SW 1271 (cell line): ENCODE measurements at regions not wholly inside any gene's neighbourhood (a gene's known extent, or its start where the extent isn't known, plus 50 kb on each side); places are given as distances from the start of the nearest gene placed in this dataset.

Experiments used
- DNase-seq, 2 experiments: peaks; one replicate each; lab custom pipeline; 2025; lab: John Stamatoyannopoulos, UW

DNA sequence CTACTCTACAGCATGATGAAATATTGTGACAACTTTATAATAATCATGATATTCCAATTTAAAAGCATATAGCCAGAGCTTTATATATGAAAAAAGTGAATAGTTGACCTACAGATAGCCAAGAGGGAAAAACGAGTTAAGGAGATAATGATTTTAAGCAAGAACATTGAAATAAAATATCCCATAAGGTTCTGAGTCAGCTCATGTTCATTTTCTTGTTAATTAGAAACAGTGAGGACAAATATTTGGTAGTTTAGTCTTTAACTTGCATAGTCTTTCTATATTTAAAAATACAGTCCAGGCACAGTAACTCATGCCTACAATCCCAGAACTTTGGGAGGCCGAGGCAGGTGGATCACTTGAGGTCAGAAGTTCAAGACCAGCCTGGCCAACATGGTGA lies 55.8 kb upstream of the CDH6 start:
- no peak for DNase-seq

DNA sequence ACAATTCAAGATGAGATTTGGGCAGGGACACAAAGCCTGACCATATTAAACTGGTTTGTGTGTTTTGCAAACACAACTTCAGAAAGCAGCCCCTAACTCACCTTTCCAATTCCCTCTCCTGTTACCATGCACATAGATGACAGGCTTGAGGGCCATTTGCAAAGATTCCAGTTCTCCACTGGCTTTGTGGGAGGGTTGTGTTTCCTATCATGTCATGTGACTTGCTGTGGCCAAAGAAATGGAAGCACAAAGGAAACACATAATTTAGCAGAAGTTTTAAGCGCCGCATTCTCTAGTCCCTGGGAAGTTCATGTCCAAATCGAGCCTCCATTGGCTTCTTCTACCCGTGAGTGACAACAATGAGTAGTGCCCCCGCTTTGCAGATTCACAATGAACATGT lies 57.9 kb upstream of the CDH6 start:
- no peak for DNase-seq

DNA sequence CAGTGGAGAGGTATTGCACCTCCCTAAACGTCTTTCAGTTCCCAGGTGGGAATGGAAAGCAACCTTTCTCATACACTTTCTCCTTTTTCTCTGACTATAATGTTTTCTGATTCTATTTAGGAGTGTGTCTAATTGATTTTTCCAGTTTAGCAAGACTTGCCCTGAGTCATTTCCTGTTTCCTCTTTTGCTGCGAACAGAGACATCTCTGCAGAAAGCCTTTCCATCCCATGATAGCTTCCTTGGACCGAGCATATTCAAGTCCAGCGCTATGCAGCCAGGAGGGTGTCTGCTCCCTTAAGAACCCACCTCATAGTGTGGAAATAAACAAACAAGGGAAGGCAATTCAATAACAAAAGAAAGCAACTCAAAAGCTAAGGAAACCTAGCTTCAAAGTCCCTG lies 60.0 kb upstream of the CDH6 start:
- DNase-seq = peak in 1 of 2 experiments; percentile 13

DNA sequence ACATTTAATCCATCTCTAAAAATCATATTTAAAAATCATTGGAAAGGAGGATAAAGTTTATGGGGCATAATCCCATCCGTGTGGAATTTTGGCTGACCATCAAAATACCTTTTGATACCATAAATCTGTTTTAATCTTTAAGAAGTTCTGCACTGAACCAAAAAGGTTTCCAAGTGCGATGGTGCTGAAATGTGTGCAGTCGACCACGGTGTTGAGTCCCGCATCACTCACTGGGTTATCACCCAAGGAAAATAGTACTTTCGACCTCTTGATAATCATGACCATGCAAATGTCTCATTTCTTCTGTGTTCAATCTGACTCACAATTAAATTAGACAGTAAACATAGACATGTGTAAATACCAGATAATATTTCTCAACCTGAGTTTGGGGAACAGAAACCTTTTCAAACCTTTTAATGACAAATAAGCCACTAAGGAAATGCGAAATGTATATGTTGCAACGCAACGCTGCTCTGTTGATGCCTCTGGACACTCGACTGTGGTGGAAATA lies 62.0 kb upstream of the CDH6 start:
- no peak for DNase-seq

DNA sequence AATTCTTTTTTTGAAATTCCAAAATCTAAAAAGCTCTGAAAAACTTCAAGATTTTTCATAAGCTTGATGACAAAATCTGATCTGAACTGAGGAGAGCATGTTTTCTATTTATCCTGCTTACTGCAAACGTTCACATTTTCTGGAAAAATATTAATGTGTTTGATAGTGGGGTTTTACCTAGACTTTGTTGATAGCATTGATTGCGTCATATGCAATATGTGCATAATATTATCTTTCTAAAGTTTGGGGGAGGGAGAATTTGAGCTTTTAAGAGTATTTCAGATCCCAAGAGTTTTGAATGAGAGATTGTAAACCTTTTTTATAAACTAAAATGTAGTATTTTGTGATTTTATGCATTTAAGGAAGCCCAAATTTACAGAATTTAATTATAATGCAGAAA lies 62.8 kb upstream of the CDH6 start:
- no peak for DNase-seq

DNA sequence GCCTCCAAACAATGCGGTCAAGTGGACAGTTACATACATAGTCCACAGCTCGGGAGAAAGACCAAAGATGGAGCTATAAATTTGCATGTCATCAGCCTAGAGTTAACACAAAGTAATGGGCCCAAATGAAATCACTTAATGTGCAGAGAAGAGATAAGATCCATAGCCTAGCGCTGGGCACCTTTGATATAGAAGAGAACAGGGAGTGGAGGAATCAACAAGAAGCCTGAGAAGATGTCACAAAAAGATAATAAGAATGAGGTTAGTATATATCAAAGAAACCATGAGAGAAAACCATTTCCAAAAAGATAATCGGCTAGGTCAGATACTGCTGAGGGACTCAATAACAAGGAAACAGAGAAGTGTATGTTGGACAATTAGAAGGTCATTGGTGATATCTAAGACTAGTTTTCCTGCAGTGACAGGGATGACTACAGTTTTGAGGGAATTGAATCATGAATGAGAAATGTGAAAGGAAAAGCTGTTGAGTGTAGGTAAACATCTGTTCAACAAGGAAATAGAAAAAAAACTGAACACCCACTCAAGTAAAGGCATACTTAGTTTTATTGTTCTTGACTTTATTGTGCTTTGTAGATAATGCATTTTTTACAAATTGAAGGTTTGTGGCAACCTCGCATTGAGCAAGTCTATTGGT lies 68.7 kb upstream of the CDH6 start:
- no peak for DNase-seq

- no peak for DNase-seq
Observed at GRCh38 chr5:31124026-31124425, 69.5 kb upstream of the CDH6 start.

- DNase-seq = no peak
Observed at GRCh38 chr5:31122998-31123951, 70.2 kb upstream of the CDH6 start.

- no peak for DNase-seq
Observed at GRCh38 chr5:31121224-31121623, 72.3 kb upstream of the CDH6 start.

DNA sequence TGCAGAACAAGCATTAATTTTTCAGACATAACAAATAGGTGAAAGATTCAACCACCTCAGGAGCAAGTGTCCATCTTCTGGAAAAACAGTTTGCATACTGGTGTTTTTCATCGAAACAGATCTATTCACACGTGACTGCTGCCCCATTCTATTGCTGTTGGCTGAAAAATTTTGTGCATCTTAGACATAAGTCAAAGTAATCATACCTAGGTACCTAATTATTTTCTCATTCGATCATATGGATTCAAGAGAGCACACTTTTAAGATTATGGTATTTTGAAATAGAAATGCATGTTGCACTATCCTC lies 72.9 kb upstream of the CDH6 start:
- DNase-seq = no peak

- DNase-seq = no peak
Observed at GRCh38 chr5:31119938-31120641, 73.4 kb upstream of the CDH6 start.

- DNase-seq = no peak
Observed at GRCh38 chr5:31116466-31117031, 76.9 kb upstream of the CDH6 start.

DNA sequence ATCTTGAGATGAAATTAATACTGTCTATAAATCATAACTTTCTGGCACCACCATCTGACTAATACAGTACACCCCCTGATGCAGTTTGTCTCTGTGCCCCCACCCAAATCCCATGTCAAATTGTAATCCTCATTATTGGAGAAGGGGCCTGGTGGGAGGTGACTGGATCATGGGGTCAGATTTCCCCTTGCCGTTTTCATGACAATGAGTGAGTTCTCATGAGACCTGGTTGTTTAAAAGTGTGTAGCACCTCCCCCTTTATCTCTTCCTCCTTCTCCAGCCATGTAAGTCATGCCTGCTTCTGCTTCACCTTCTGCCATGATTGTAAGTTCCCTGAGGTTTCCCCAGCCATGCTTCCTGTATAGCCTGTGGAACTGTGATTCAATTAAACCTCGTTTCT lies 78.7 kb upstream of the CDH6 start:
- DNase-seq = no peak

GRCh38 chr5:31113666-31114350 lies 79.7 kb upstream of the CDH6 start:
- no peak for DNase-seq

DNA sequence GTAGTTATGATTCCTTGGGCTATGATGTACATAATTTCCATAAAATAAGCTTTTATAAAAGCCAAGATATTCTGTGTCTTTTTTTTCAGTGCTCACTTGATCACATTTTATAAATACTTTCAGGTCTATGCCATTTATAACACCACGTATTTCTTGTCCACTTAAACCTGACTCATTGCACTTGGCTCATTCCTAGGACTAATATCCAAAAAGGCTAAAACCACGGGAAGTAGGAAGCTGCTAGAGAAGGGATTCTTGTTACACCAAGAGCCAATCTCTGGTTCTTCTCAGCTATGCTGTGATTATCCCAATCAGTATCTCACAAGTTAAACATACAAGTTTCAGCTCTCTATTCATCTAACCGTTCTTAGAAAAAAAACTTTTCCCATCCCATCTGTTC lies 80.4 kb upstream of the CDH6 start:
- DNase-seq = no peak

DNA sequence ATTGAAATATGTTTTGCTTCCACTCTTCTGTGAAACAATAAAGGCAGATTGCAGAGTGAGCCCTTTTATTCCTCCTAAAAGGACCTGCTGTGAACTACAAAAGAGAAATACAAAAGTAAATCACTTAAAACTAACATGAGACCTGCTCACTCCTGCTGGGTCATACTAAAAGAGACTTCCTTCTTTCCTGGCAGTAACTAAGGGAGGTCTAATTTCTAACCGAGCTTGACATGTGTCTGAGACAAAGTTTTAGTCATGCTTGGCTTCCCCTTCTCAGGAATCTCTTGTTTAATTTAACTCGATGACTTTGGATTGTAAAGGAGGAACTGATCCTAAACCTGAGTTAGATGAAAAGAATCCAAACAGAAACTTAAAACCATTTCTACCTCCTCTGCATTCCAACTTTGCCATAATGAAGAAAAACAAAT lies 86.4 kb upstream of the CDH6 start:
- DNase-seq = no peak

- no peak for DNase-seq
Observed at GRCh38 chr5:31106691-31107090, 86.8 kb upstream of the CDH6 start.

- DNase-seq = no peak
Observed at GRCh38 chr5:31106278-31106677, 87.2 kb upstream of the CDH6 start.

DNA sequence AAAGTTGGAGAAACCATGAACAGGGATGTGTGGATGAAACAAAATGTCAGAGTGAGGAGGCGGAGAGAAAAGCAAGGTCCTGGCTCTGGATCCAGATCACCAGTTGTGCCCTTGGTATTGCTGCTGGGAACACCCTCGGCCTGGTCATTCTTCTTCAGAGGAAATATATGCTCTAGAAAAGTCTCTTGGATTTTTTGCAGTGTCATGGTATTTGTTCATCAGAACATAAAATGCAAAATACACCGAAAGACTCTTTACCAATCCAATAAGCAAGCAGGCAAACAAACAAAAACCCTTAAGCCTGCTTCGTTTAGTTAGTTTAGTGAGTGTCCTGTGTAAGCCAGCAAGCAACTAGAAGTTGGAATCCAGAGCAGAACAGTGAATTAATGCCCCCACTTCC lies 88.7 kb upstream of the CDH6 start:
- no peak for DNase-seq

DNA sequence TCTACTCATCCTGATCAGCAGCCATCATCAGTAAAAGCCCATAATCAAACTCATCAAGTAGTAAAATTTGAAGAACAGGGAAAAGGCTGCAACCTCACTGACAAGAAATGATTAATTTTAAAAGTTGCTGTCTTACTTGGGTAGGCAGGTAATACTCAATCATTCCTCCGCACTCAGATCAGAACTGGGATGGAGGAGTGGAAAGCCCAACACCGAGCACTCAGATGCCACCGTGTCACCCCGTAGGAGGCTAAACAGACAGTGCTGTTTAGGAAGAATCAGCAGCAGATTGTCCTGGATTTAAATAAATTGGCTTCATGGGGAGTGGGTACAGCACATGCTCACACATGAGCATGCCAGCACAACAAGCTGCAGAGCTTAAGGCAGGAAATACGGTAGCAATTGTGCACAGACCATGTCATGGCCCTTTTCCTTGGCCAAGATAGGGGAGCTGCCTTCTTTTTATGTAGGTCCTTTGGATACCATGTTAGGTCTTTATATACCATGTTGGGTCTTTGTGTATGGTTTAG lies 92.6 kb upstream of the CDH6 start:
- DNase-seq = no peak

DNA sequence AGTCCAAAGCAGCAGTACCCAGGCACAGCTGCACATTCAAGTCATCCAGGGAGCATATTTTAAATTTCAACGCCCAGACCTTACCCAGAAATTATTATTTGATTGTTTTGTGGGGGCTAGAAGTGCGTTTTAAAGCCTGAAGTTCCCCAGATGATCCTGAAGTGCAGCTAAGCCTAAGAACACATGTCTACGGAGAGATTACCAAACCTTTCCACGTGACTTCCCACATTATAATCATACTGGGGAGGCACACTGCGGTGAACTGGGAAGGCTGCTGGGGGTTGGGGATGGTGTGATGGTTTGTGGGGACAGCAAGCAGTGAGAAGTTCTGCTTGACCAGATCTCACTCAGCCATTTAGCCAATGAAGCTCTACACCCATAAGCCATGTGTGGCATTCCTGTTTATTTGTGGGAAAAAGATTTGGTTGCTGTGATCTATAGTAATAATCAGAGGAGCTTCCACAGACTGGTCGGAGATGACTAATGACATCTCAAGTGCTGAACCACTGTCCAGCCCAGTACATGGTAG lies 93.4 kb upstream of the CDH6 start:
- no peak for DNase-seq
